ENCODE measurements at regions not wholly inside any gene's neighbourhood (a gene's known extent, or its start where the extent isn't known, plus 50 kb on each side); places are given as distances from the start of the nearest gene placed in this dataset.

DNA sequence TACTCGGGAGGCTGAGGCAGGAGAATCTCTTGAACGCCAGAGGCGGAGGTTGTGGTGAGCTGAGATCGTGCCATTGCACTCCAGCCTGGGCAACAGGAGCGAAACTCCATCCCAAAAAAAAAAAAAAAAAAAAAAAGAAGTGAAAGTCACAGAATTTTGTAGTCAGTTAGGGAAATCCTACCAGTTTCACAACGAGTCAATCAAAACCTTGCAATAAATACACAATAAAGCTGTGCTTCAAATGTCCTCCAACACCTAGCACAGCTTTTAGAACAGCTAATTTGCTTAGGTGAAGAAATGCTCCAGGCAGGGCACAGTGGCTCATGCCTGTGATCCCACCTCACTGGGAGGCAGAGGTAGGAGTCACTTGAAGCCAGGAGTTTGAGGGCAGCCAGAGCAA, 112.8 kb upstream of the ATF7IP start:
- DNase-seq (ENCODE audit: extremely low read depth, low read depth, low spot score) = no peak

DNA sequence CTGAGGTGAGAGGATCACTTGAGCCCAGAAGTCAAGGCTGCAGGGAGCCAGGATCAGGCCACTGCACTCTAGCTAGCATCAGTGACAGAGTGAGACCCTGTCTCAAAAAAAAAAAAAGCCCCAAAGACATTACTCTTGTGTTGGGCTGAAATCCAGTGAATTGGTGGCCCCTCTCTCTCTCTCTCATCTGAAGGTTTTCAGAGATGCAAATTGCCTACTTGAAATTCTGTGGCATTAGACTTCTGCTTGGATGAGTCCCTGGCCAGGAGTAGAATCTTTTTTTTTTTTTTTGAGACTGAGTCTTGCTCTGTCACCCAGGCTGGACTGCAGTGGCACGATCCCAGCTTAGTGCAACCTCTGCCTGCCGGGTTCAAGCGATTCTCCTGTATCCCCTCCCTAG, 112.0 kb upstream of the ATF7IP start:
- DNase-seq (ENCODE audit: extremely low read depth, low read depth, low spot score) = no peak

DNA sequence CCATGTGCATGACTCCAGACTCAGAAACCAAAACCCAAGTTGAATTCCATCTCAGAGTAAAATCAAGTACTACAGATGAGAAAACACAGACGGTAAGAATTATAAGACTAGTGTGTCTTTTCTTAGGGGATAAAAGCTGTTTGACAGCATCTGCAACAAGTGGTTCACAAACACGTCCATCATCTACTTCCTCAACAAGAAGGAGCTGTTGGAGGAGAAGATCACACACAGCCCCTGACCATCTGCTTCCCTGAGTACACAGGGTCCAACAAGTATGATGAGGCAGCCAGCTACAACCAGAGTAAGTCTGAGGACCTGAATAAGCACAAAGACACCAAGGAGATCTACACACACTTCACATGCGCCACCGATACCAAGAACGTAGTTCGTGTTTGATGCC, 110.7 kb upstream of the ATF7IP start:
- no peak for DNase-seq (ENCODE audit: extremely low read depth, low read depth, low spot score)

DNA sequence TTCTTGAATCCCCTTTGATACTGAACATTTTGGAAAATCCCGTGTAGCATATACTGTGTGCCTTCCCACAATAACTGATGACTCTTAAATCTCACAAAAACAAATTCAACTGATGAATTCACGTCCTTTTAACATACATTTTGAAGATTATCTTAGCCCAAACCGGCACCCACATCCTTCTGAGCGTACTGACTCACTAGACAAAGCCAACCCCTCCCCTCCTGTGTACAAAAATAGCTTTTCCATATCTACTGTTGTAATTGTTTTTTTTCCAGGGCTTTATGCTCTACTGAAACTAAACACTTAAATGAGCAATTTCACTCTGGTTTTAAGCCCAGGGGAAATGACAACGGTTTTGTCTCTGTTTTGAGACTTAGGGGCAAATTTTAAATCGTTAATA, 109.4 kb upstream of the ATF7IP start:
- no peak for DNase-seq (ENCODE audit: extremely low read depth, low read depth, low spot score)

DNA sequence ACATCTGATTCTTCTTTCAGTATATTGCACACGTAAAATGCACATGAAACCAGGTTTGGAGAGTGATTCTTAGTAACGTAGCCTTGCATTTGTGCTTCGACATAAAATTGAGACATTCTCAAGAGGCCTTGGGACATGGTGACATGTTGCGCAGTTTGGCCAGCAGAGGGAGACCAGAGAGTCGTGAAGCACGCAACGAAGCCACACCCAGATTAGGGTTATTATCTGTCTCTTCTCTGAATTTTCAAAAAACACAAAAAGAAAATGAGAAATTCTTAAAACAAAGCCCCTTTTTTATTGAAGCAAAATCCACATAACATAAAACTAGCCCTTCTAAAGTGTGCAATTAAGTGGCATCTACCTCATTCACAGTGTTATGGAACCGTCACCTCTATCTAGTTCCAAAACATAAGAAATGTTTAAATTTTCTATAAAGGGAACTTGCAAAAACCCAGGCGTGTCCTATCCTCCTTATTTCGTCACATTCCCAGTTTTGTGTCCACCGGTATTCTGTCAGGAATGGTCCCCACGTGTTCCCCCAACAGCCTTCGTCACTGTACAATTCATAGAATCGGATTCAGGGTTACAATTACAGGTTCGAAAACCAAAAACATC, 108.8 kb upstream of the ATF7IP start:
- peak; percentile 85 for DNase-seq (ENCODE audit: extremely low read depth, low read depth, low spot score)

DNA sequence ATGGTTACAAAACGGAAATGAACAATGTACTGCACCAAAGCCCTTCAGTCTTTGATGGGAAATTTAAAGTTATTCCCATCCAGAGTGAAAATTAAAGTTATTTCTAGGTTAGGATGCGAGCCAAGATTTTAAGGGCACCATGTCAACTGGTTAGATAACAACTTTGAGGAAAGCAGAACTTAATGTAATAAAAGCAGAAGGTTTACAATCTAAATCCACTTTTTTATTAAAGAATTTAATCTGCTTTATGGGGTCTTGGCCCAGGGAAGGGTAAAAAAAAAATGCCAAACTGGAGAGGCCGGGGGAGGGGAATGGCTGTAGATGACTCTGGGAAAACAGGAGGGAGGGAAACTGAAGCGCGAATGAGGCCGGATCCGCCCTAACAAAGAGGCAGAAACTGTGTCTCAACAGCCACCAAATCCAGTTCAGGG, 108.2 kb upstream of the ATF7IP start:
- no peak for DNase-seq (ENCODE audit: extremely low read depth, low read depth, low spot score)

DNA sequence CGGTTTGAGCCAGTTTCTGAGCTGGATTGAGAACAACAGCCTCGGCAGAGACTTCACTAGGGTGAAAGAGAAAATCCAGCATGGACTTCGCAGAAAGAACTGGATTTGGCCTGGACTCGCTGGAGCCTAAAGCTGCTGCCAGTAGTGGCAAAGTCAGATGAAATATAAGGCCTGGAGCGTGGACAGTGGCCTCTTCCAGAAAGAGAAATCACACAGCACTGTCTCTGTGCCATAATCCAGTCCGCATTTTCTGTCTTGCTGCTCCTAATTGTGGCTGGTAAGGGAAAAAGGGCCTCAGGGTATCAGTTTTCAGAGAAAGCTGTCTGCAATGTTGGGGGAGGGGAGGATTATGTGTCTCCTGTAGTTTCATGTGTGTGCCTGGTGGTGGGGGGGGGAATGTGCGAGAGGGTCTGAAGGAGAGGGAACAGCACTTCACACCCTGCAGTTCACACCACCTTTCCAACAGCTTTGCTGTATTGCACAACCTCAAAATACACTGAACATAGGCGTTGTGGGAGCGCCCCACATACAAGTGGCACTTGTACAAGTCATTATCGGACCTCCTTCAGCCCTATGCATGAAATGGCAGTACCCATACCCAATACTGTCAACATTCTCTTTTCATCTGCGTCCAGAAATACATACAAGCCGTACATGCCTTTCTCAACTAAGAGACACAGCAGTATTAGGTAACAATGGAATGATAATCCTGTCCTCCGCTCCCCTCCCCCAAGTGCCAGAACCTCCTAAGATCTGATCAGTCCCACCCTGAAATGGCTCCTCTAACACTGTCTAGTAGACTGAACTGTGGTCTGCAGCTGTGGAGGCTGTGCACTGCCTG, 107.5 kb upstream of the ATF7IP start:
- DNase-seq (ENCODE audit: extremely low read depth, low read depth, low spot score) = peak; percentile 97

DNA sequence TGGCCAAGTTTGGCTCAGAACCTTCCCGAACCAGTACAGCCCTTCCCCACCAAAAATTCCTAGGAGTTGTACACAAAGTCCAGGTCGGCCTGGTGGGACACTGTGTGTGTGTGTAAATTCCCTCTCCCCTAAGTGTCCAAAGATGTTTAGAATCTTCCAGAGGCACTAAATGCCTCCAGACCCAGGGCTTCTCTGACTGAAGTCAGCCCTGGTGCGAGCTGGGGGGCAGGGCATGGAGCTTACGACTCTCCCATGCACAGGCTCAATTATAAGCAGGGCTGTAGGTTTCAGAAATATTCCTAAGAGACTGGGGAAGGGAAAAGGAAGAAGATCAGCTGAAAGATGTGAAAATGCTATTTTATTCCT, 106.9 kb upstream of the ATF7IP start:
- no peak for DNase-seq (ENCODE audit: extremely low read depth, low read depth, low spot score)

DNA sequence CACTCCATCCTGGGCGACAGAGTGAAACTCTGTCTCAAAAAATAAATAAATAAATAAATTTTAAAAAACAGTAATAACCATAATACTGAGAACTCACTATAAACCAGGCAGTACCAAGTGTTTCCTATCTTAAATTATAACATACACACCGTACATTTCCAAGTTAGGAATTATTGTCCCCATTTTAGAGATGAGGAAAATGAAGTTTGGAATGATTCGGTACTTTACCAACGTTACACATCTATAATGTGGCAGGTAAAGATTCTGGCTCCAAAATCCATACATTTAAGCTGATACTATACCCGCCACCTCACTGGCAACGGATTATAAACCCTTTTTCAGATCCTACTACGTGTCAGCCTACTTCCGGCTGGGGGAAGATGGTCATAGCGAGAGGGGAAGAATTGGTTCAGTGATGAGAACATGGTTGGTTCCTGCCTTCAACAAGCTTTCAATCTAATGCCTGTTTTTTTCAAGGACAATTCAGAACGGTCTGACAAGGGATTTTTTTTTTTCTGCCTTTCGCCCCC, 105.9 kb upstream of the ATF7IP start:
- DNase-seq (ENCODE audit: extremely low read depth, low read depth, low spot score) = no peak

DNA sequence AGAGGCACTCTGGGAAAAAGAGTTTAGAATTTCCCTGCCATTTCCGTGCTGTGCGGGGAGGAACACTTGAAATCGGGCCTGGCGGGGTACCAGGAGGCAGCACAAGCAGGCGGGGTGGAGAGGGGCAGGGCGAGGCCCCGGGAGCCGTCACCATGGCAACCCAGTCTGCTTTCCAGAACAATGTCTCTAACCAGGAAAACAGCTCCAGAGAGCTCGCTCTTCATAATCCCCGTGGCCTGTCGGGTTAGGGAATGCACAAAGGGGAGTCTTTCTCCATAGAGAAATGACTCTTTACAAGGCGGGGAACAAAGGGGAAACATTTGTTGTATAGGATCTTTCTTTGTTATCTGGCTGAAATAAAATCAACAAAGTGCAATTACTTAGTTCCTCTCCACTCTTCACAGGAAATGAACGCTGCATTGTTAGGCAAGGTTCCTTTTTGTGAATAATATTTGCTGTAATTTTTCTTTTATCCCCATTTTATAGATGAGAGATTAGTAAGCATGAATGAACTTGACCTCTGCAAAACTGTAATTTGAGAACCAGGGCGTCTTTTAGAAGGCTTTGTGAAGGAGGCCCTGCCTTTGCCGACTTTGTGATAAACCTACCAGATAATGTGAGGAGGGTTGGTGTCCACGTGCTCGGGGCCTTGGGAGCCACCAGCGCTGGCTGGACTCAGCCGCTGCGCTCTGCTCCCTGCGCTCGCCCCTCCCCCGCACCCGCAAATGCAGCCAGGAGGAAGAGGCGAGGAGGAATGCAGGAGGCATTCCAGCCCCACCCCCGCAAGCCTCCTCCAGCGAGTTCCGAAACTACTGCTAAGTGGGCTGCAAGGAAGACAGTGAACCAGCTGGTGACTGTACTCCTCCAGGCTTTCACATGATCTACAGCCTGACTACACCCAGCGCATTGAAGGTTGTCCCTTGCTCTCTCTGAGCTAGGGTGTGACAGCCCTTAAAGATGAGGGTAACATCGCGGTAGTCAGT, 105.2 kb upstream of the ATF7IP start:
- no peak for DNase-seq (ENCODE audit: extremely low read depth, low read depth, low spot score)

DNA sequence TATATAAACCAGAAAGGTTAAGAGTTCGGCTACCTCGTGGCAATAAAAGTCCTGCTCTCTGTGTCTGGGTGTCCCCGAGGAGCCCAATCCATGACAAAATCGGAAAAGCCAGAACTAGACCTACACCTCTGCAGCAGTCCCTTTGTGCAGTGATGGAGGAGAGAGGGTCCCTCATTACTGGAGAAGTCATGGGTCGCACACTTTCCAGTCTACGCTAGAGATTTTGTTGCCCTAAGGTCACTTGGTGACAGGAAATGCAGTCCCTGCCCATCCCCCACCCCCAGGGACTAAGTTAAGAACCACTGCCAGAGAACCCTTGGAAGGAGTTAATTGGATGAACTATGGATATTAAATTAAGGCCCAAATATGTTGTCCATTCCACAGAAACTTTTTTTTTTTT, 104.4 kb upstream of the ATF7IP start:
- no peak for DNase-seq (ENCODE audit: extremely low read depth, low read depth, low spot score)

DNA sequence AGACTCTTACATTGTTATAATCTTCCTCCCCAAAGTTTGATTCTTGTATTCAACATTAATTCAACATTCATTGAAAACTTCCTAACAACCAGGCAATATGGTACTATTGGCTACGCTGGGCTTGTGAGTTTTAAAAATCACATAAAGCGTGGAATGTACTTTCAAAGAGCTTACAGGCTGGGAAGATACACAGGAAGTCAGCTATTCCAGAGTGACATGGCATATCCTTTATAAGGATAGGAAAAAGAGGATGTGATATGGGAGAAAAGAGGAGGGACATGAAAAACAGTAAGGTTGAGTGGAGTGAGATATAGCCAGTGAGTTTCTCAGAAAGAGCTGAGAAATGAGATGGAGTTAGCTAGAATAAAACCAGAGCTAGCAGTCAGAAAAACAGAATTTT, 103.6 kb upstream of the ATF7IP start:
- DNase-seq (ENCODE audit: extremely low read depth, low read depth, low spot score) = no peak

DNA sequence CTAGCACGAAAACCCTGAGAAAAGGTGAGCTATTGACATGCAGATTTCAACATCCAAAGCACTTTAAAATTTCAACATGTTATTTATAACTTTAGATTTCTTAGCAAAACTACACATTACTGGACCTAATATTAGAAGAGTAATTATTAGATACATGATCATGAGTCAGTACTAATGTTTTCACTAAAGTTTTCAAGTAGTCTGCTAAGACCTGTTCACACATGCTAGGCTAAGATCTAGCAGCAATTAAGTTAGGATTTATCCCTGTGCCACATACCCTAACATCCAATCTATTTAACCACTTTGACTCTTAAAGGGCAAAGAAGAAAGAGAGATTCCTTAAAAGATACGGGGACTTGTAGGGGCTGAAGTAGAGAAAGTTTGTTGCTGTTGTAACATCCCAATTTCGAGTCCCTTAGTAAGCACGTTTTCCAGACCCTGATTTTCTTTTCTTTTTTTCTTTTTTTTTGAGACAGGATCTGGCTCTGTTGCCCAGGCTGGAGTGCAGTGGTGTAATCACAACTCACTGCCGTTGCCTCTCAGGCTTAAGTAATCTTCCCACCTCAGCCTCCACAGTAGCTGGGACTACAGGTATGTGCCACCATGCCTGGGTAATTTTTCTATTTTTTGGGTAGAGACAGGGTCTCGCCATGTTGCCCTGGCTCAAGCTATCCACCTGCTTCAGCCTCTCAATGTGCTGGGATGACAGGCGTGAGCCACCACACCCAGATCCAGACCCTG, 102.5 kb upstream of the ATF7IP start:
- DNase-seq (ENCODE audit: extremely low read depth, low read depth, low spot score) = no peak

DNA sequence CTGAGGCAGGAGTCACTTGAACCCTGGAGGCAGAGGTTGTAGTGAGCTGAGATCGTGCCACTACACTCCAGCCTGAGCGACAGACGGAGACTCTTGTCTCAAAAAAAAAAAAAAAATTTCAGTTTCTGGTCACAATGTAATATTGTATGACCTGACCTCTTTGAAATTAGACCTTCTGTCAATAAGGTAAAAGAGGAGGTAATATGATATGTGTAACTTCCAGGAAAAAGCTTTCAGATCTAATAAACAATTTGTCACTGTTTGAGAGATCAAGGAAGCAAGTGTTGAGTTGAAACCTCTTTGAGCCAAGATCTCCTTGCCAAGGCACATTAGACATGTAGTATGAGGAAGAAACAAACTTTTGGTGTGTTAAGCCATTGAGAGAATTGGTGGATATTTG, 101.7 kb upstream of the ATF7IP start:
- no peak for DNase-seq (ENCODE audit: extremely low read depth, low read depth, low spot score)

DNA sequence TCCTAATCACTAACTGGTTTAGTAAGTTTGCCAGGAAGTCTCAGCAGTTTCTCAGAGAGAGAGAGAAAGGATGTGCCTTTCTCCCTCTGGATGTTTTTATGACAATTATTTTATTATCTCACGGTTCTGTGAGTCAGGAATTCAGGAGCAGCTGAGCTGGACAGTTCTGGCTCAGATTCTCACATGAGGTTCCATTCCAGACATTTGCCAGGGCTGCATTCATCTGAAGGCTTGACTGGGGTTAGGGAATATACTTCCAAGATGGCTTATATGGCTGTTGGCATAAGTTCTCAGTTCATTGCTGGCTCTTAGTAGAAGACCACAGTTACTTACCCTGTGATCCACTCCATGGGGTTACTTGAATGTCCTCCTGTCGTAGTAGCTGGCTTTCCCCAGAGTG, 101.2 kb upstream of the ATF7IP start:
- no peak for DNase-seq (ENCODE audit: extremely low read depth, low read depth, low spot score)

DNA sequence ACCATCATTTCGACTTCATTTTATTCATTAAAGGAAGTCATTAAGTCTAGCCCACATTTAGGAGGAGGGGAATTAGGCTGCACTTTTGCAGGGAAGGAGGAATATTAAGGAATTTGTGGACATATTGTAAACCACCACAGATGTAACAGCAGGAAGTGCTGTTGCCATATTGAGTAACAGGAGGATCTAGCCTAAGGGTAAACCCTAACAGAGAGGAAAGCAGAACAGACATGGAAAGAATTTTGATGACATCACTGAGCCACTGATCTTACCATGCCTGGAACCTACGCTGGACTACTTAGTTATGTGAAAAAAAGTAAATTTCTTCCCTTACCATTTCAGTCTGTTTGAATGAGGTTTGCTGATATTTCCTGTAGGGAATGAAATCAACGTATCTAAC, 100.7 kb upstream of the ATF7IP start:
- no peak for DNase-seq (ENCODE audit: extremely low read depth, low read depth, low spot score)

DNA sequence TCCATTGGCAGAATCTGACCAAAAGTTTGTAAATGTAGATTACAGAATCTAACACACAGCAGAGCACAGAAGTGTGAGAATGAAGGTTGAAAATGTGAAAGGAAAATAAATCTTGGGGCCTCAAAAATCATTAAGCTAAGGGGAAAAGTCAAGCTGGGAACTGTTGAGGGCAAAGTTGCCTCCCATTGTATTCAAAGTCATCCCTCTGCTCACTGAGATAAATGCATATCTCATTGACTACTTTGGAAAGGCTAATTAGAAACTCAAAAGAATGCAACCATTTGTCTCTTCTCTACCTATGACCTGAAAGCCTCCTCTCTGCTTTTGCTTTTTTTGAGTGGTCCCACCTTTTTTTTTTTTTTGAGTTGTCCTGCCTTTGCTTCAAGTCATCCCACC, 97.4 kb upstream of the ATF7IP start:
- no peak for DNase-seq (ENCODE audit: extremely low read depth, low read depth, low spot score)

DNA sequence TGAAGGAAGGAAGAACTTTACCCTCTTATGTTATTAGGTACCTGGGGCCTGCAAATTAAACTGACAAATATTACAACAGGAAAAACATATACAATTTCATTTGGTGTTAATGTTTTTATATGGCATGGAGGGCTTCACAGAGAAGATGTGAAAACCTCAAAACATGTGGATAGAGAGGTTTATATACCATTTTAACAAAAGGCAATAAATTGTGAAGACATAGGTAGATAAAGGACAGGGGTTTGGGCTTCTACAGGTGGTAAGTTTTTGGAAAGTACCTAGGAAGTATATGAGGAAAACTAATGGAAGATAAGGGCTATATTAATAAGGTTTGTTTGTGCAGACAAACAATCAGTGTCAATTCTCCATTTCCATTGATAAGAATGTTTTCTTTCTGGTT, 95.1 kb upstream of the ATF7IP start:
- no peak for DNase-seq (ENCODE audit: extremely low read depth, low read depth, low spot score)

DNA sequence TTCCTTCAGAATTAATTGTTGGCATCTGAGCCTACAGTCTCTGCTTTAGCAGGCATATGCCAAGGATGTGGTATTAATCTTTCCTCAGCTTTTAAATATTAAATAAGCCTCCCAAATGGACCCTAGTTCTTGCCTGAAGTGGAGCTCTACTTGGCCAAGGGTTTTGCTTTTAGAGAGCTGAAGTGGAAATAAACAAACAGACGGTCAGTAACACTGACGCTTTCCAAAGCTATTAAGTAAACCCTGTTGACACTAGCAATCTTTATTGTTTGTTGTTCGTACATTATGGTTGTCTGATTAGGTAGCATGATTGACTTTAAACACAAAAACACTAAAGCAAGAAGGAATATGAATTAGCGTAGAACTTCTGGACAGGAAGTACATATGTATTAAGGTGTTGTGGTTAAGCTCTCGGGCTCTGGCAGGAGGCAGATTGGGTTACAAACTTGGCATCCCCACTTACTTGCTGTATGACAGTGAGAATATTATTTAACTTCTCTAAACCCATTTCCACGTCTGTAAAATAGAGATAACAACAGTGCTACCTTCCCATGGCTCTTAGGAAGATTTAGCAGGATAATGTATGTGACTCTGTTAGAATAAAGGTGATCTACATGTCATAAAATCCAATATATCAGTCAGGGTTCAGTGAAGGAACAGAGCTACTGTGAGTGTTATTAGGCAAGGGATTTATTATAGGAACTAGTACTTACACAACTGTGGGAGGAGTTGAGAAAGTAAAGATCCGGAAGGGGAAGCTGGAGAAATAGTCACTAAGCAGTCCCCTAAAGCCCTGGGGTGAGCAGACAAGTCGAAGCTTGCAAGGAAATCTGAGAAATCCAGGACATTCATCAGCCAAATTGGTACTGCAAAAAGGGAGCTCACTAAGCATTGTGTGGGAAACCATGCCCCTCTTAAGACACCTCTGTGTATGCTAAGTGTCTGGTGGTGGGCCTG, 92.2 kb upstream of the ATF7IP start:
- DNase-seq (ENCODE audit: extremely low read depth, low read depth, low spot score) = no peak

Data from glomerular endothelial cell (primary cell).